Retinal pigment epithelial cell (primary cell): ENCODE measurements at regions not wholly inside any gene's neighbourhood (a gene's known extent, or its start where the extent isn't known, plus 50 kb on each side); places are given as distances from the start of the nearest gene placed in this dataset.

Experiments
- DNase-seq: peaks from one replicate; pipeline ENCODE4 v3.0.0-alpha.2; 2010; ENCODE audit warnings: low read depth
- H3K4me3 ChIP-seq: 2 replicates; pipeline ENCODE4 v1.5.1; 2011; ENCODE audit warnings: mild to moderate bottlenecking, low read length, control low read depth, moderate library complexity
- TF ChIP-seq, protein P1 (sequence below): conservative IDR thresholded peaks from 2 replicates; pipeline ENCODE4 v1.5.1; 2011; ENCODE audit warnings: low read depth, low read length, control low read depth, inconsistent platforms

GRCh38 chr3:151581035-151581434 lies 120.2 kb upstream of the IGSF10 start:
- no peak for DNase-seq
- TF ChIP-seq, protein P1, sequence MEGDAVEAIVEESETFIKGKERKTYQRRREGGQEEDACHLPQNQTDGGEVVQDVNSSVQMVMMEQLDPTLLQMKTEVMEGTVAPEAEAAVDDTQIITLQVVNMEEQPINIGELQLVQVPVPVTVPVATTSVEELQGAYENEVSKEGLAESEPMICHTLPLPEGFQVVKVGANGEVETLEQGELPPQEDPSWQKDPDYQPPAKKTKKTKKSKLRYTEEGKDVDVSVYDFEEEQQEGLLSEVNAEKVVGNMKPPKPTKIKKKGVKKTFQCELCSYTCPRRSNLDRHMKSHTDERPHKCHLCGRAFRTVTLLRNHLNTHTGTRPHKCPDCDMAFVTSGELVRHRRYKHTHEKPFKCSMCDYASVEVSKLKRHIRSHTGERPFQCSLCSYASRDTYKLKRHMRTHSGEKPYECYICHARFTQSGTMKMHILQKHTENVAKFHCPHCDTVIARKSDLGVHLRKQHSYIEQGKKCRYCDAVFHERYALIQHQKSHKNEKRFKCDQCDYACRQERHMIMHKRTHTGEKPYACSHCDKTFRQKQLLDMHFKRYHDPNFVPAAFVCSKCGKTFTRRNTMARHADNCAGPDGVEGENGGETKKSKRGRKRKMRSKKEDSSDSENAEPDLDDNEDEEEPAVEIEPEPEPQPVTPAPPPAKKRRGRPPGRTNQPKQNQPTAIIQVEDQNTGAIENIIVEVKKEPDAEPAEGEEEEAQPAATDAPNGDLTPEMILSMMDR: no peak
- no peak overlapping the region for H3K4me3 ChIP-seq

DNA sequence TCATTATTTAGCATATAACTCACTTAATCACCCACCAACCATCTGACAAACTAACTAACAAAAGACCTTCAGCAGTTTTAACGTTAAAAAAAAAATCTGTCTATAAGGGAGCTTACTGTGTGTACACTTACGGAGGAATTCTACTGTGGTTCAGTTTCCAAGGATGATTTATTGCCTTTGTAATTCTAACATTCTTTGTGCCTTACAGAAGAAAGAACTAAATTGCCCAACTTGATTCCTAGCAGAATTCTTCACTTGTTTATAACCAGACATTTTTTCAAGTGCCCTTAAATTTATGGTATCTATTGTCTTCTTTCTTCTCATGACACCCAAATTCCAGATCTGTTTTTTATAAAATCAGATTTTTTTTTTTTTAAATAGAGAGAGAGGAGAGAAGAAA lies 119.7 kb upstream of the IGSF10 start:
- no peak for DNase-seq
- TF ChIP-seq, protein P1: no peak
- H3K4me3 ChIP-seq: no peak overlapping the region

DNA sequence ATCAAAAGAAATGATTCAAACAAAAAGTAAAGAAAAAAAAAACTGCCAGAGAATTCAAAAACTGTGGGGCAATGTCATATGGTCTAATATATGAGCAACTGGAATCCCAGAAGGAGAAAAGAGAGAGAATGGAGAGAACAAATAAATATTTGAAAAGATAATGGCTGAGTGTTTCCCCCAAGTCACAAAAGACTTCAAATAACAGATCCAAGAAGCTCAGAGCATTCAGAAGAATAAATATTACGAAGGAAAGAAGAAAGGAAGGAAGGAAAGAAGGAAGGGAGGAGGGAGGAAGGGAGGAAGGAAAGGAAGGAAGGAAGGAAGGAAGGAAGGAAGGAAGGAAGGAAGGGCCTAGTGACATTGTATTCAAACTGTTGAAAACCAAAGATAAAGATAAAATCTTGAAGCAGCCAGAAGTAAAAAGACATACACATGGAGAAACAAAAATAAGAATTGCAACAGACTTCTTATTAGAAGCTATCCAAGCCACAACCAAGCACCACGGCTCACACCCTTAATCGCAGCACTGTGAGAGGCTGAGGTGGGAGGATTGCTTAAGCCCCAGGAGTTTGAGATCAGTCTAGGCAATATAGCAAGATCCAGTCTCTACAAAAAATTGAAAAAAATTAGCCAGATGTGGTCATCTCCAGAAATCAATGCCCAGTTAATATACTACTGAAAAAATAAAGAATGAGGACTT lies 118.9 kb upstream of the IGSF10 start:
- H3K4me3 ChIP-seq: no peak overlapping the region
- DNase-seq: no peak
- TF ChIP-seq, protein P1: no peak

DNA sequence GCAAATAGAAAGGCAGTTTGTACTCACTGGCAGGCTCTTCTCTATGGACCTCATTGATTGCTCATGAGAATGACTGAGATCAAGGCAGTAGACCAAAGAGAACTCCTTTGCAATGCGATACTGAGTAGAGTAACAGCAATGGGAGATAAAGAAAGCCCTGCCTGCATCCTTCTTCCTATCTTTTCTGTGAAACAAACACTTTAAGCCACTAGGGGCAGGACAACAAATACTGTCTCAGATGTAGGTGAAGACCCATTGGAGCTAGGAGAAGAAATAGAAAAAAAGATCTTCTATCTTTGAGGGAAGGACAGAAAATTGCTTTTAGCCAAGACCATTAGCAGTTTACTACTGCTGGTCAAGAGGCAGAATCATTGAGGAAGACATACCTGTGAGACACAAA lies 117.6 kb upstream of the IGSF10 start:
- DNase-seq: no peak
- TF ChIP-seq, protein P1: no peak
- H3K4me3 ChIP-seq: no peak overlapping the region

DNA sequence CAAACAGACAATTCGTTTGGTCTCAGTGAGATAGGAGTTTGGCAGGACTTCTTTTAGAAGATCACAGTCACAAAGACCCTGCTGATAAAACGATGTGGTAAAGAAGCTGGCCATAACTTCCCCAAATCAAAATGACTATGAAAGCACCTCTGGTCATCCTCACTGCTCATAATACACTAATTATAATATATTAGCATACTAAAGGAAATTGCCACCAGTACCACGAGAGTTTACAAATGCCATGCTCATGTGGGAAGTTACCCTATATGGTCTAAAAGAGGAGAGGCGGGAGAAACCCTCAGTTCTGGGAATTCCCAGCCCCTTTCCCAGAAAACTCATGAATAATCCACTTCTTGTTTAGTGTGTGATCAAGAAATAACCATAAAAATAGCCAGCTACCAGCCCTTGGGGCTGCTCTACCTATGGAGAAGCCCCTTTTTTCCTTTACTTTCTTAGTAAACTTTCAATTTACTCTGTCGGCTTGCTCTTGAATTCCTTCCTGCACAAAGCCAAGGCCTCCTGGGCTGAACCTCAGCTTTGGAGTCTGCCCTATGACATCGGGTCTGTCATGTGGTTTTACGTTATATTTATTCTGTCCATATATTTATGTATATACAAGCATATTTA lies 115.8 kb upstream of the IGSF10 start:
- no peak overlapping the region for H3K4me3 ChIP-seq
- TF ChIP-seq, protein P1: no peak
- DNase-seq: no peak

DNA sequence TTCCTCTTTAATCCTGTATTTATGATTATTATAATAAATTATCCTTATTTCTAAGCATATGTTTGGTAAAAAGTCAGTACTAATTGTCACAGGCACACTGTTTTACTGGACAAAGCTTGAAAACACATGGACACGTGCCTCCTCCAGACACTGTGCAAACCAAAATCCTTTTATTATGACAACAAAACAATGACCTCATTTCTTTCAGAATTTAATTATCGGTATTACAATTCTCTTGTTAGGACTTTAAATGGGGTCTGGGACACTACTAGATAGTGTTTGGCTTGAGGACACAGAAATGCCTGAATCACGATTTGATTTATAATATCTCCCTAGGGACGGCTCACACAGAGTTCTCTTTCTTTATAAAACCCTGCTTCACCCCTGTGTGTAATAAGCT lies 107.3 kb upstream of the IGSF10 start:
- H3K4me3 ChIP-seq: no peak overlapping the region
- no peak for DNase-seq
- TF ChIP-seq, protein P1: no peak

- H3K4me3 ChIP-seq: no peak overlapping the region
- TF ChIP-seq, protein P1: no peak
- no peak for DNase-seq
Observed at GRCh38 chr3:151567477-151567876, 106.6 kb upstream of the IGSF10 start.
